ENCODE measurements at regions not wholly inside any gene's neighbourhood (a gene's known extent, or its start where the extent isn't known, plus 50 kb on each side); places are given as distances from the start of the nearest gene placed in this dataset.

- WGBS (ENCODE audit: extremely low coverage, insufficient read length, low lambda C conversion rate): no CpG with 5 or more reads among the region's 4 CpGs
- no peak overlapping the region for H2BK12ac ChIP-seq (ENCODE audit: insufficient read length, low read depth, low read length)
- no peak overlapping the region for H3K4me3 Mint-ChIP-seq
- H2BK15ac ChIP-seq (ENCODE audit: low read depth, low read length): no peak overlapping the region
- no peak overlapping the region for H4K5ac ChIP-seq (ENCODE audit: insufficient read length, low read depth, low read length)
- no peak overlapping the region for H4K8ac ChIP-seq (replicated peaks; ENCODE audit: insufficient read length, low read depth, low read length)
- H3K4ac ChIP-seq (ENCODE audit: low read depth, low read length): no peak overlapping the region
- peaks cover 34 to 38% of the 10 kb centered on the region in 2 experiments for H3K4me1 Mint-ChIP-seq
- no peak overlapping the region for H3K27ac ChIP-seq (ENCODE audit: insufficient read length, low read depth, low read length)
- H4K91ac ChIP-seq (ENCODE audit: insufficient read length, low read depth, low read length): no peak overlapping the region
- DNase-seq: no peak
- no peak overlapping the region for H3K14ac ChIP-seq (ENCODE audit: insufficient read depth, low read length)
- no peak overlapping the region for H2AFZ ChIP-seq (ENCODE audit: low read length)
- no peak overlapping the region for H3K9ac ChIP-seq (ENCODE audit: extremely low read depth, insufficient read length, low read length)
- no peaks in the 10 kb centered on the region for H4K20me1 ChIP-seq (ENCODE audit: control insufficient read depth, insufficient read depth, insufficient read length)
- H3K9me3 ChIP-seq (ENCODE audit: control insufficient read depth, low read depth, low read length): no peaks in the 10 kb centered on the region
- no peak overlapping the region for H2AK5ac ChIP-seq (ENCODE audit: insufficient read length, low read length)
- H3K79me2 ChIP-seq (ENCODE audit: insufficient read depth, low read length): no peaks in the 10 kb centered on the region
- no peaks in the 10 kb centered on the region for H3K27me3 ChIP-seq (ENCODE audit: insufficient read depth, low read length)
- no peak overlapping the region for H3K18ac ChIP-seq (ENCODE audit: insufficient read length, low read depth, low read length)
- no peak overlapping the region for H2BK5ac ChIP-seq (ENCODE audit: insufficient read length, low read length)
- peak overlapping the region in 1 of 3 experiments; percentile 5; a peak in 1 of 7 replicates for H3K27ac Mint-ChIP-seq
- H3T11ph ChIP-seq (ENCODE audit: low read length): no peak overlapping the region
- H3K23ac ChIP-seq (ENCODE audit: insufficient read length, low read depth, low read length): no peak overlapping the region
- no peak for TF ChIP-seq CTCF (conservative IDR thresholded peaks at IDR 0.05)
- H3K9me3 Mint-ChIP-seq: peaks cover 7 to 14% of the 10 kb centered on the region in 2 experiments
- no peak overlapping the region for H3K56ac ChIP-seq (ENCODE audit: insufficient read length, low read depth, low read length)
- no peak overlapping the region for H2BK20ac ChIP-seq (ENCODE audit: low read depth, low read length, poor library complexity, severe bottlenecking)
- no peaks in the 10 kb centered on the region; the same call in 1 of the 2 replicates for H3K4me1 ChIP-seq (ENCODE audit: insufficient read depth, low read length)
- H3K4me2 ChIP-seq (ENCODE audit: insufficient read depth, insufficient read length, low read length): no peak overlapping the region
- H3K23me2 ChIP-seq (ENCODE audit: insufficient read length, low read depth, low read length, poor library complexity, severe bottlenecking): no peaks in the 10 kb centered on the region
- H3K79me1 ChIP-seq (ENCODE audit: insufficient read depth, low read depth, low read length, poor library complexity, severe bottlenecking): no peaks in the 10 kb centered on the region
- no peak overlapping the region for H2BK120ac ChIP-seq (ENCODE audit: low read depth, low read length, poor library complexity, severe bottlenecking)
- peaks cover 0 to 6% (median 1%) of the 10 kb centered on the region in 3 experiments; a peak in 2 of 7 replicates for H3K36me3 Mint-ChIP-seq (ENCODE audit: insufficient read depth in 1 of 3, low read depth in 3 of 3)
- no peaks in the 10 kb centered on the region; the same call in 1 of the 2 replicates for H3K27me3 Mint-ChIP-seq (ENCODE audit: low read depth)
Observed at GRCh38 chr11:135008001-135008405, 596.0 kb upstream of the B3GAT1 start.
